GM23338 (cell line): ENCODE measurements at regions not wholly inside any gene's neighbourhood (a gene's known extent, or its start where the extent isn't known, plus 50 kb on each side); places are given as distances from the start of the nearest gene placed in this dataset.

Experiments
- ATAC-seq: fragments of 200-7000 bp; cut with Tn5 transposase; 3 replicates; pipeline ENCODE4 v1.9.1; 2020
- DNase-seq: peaks from one replicate; pipeline ENCODE4 v3.0.0-alpha.2; 2015; ENCODE audit warnings: low spot score
- H2AFZ ChIP-seq: fragments of 200-600 bp; sonication (generic); 2 replicates; pipeline ENCODE4 v1.8.0; 2016; ENCODE audit warnings: antibody characterized with exemption, mild to moderate bottlenecking, moderate library complexity
- H3F3A ChIP-seq: fragments of 200-600 bp; sonication (generic); replicated peaks from 2 replicates; pipeline ENCODE4 v1.8.0; 2017; ENCODE audit warnings: antibody characterized with exemption, mixed run types, low read depth
- H3K27ac ChIP-seq: fragments of 200-600 bp; sonication (generic); 2 replicates; pipeline ENCODE4 v1.6.1; 2016; ENCODE audit warnings: low read depth
- H3K27me3 ChIP-seq: fragments of 200-600 bp; sonication (generic); 2 replicates; pipeline ENCODE4 v1.8.0; 2016; ENCODE audit warnings: mild to moderate bottlenecking, mixed run types, moderate library complexity; ENCODE audit not compliant: insufficient read depth
- H3K36me3 ChIP-seq: fragments of 200-600 bp; sonication (generic); 2 replicates; pipeline ENCODE4 v1.8.0; 2016; ENCODE audit warnings: mild to moderate bottlenecking; ENCODE audit not compliant: insufficient read depth
- H3K4me1 ChIP-seq: fragments of 200-600 bp; sonication (generic); 2 replicates; pipeline ENCODE4 v1.8.0; 2016; ENCODE audit warnings: mild to moderate bottlenecking, moderate library complexity; ENCODE audit not compliant: insufficient read depth
- H3K4me2 ChIP-seq: fragments of 200-600 bp; sonication (generic); 2 replicates; pipeline ENCODE4 v1.7.1; 2017; ENCODE audit warnings: mixed run types
- H3K4me3 ChIP-seq: fragments of 200-600 bp; sonication (generic); 2 replicates; pipeline ENCODE4 v1.6.1; 2016; ENCODE audit warnings: mixed run types
- H3K79me2 ChIP-seq: fragments of 200-600 bp; sonication (generic); replicated peaks from 2 replicates; pipeline ENCODE4 v1.8.0; 2017; ENCODE audit warnings: mild to moderate bottlenecking; ENCODE audit not compliant: insufficient read depth
- H3K9me2 ChIP-seq: fragments of 200-600 bp; sonication (generic); 2 replicates; pipeline ENCODE4 v1.8.0; 2017; ENCODE audit not compliant: insufficient read depth
- H4K20me1 ChIP-seq: fragments of 200-600 bp; sonication (generic); replicated peaks from 2 replicates; pipeline ENCODE4 v1.8.0; 2017; ENCODE audit warnings: mild to moderate bottlenecking; ENCODE audit not compliant: insufficient read depth
- H3K27ac Mint-ChIP-seq: 2 replicates; pipeline ENCODE4 v1.8.0; 2020; ENCODE audit warnings: inconsistent platforms, mild to moderate bottlenecking, moderate library complexity, mixed read lengths
- H3K27me3 Mint-ChIP-seq: 3 replicates; pipeline ENCODE4 v1.8.0; 2022; ENCODE audit warnings: low read depth, mild to moderate bottlenecking, moderate library complexity, mixed read lengths, inconsistent platforms; ENCODE audit not compliant: insufficient read depth, poor library complexity
- H3K36me3 Mint-ChIP-seq: 3 replicates; pipeline ENCODE4 v1.8.0; 2021; ENCODE audit warnings: low read depth, mild to moderate bottlenecking, inconsistent platforms, moderate library complexity, mixed read lengths
- H3K4me1 Mint-ChIP-seq: 3 replicates; pipeline ENCODE4 v1.8.0; 2020; ENCODE audit warnings: mild to moderate bottlenecking, inconsistent platforms, mixed read lengths
- H3K4me3 Mint-ChIP-seq: 3 replicates; pipeline ENCODE4 v1.8.0; 2021; ENCODE audit warnings: moderate library complexity, mild to moderate bottlenecking, inconsistent platforms, mixed read lengths
- H3K9me3 Mint-ChIP-seq: 3 replicates; pipeline ENCODE4 v1.8.0; 2020; ENCODE audit warnings: moderate library complexity, mild to moderate bottlenecking, inconsistent platforms, mixed read lengths
- CREB1 ChIP-seq: fragments of 250-450 bp; sonication (Bioruptor Pico); IDR thresholded peaks from 2 replicates; pipeline ENCODE4 v1.5.0; 2020; ENCODE audit warnings: low read depth, mild to moderate bottlenecking, moderate library complexity
- POLR2AphosphoS5 ChIP-seq: IDR thresholded peaks from 2 replicates; pipeline ENCODE4 v1.6.1; 2016; ENCODE audit warnings: antibody characterized with exemption, low read depth
- REST ChIP-seq: IDR thresholded peaks from one replicate; pipeline ENCODE4 v1.6.1; 2018; ENCODE audit warnings: antibody characterized with exemption; ENCODE audit not compliant: unreplicated experiment
- ZNF114 ChIP-seq: fragments of 250-450 bp; sonication (Bioruptor Pico); IDR thresholded peaks from 2 replicates; pipeline ENCODE4 v1.5.0; 2020; ENCODE audit warnings: mild to moderate bottlenecking, moderate library complexity
- ZNF462 ChIP-seq: fragments of 250-450 bp; sonication (Bioruptor Pico); IDR thresholded peaks from 2 replicates; pipeline ENCODE4 v1.5.0; 2020; ENCODE audit warnings: mild to moderate bottlenecking, moderate library complexity

DNA sequence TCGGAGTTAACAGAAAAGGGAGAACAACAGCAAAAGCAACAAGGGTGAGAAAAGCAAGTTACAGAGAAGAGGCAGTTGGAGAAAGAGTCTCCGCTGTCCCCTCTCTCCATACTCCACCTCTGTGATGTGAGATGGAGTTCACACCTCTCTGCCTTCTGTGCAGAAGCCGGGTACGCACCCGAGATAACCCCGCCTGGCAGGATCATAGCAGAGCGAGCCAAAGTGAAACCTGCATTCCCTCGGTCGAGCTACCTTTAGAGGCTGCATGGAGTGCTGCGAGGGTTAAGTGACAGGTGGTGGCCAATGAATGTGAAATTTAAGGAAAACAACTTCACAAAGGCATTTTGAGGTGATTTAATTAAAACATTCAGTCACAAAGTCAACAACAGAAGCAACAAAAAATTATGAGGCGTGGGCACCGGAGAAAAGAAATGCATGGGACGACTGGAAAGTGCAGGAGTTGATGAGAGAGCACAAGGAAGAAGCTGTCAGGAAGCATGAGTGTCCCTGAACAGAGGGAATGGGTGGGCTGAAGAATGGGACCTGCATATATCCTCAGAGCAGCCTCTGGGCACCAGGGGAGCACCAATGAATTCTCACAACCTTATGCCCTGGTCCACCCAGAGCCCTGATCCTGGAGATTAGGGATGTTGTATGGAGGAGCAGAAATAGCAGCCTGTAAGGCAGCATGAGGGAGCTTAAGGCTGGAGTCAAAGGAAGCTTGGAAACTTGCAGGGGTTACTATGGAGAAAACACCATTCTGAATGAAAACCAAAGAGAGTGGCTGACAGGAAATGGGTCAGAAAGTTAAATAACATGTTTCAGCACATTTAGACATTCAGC, 208.3 kb downstream of the EMP1 start (continued):
- TF ChIP-seq ZNF462 (no peak), CREB1 (CRISPR knock-in tag) (no peak)

GRCh38 chr12:13404111-13404628, 207.6 kb downstream of the EMP1 start:
- Histone ChIP-seq H3K36me3 (no peaks in the 10 kb centered on the region), H3K27me3 (no peaks in the 10 kb centered on the region), H3K4me2 (no peak overlapping the region), H3F3A (no peaks in the 10 kb centered on the region), H3K27ac (no peak overlapping the region), H2AFZ (0 out of 2 replicates have a peak overlapping the region, but pooled peaks have one; percentile 52), H4K20me1 (no peaks in the 10 kb centered on the region), H3K4me3 (no peak overlapping the region), H3K9me2 (0 out of 2 replicates have a peak, but pooled peaks cover 10% of the 10 kb centered on the region), H3K4me1 (no peaks in the 10 kb centered on the region), H3K79me2 (no peaks in the 10 kb centered on the region)
- peaks cover 6% of the 10 kb centered on the region for H3K27me3 Mint-ChIP-seq
- H3K36me3 Mint-ChIP-seq, result no peaks in the 10 kb centered on the region; the same call in 2 of the 3 replicates
- H3K9me3 Mint-ChIP-seq, result peaks cover 3% of the 10 kb centered on the region; the same call in 2 of the 3 replicates
- no peaks in the 10 kb centered on the region; the same call in 2 of the 3 replicates for H3K4me1 Mint-ChIP-seq
- H3K27ac Mint-ChIP-seq, result no peak overlapping the region
- ATAC-seq, result no peak
- no peak overlapping the region for H3K4me3 Mint-ChIP-seq
- no peak for DNase-seq
- no peak for TF ChIP-seq ZNF114 (CRISPR knock-in tag)
- no peak for TF ChIP-seq REST
- no peak for TF ChIP-seq POLR2AphosphoS5
